H1 (cell line): ENCODE measurements at regions not wholly inside any gene's neighbourhood (a gene's known extent, or its start where the extent isn't known, plus 50 kb on each side); places are given as distances from the start of the nearest gene placed in this dataset.

ENCODE experiments used
- RAD21 ChIP-seq, 2 experiments: IDR thresholded peaks in 1 of 2; conservative IDR thresholded peaks in 1 of 2; 2 replicates each; pipeline ENCODE4 v1.6.1; 2011; ENCODE audit warnings: low read depth in 2 of 2, low read length in 2 of 2, improper control_type of control experiment in 1 of 2, inconsistent platforms in 1 of 2, mild to moderate bottlenecking in 1 of 2, moderate library complexity in 1 of 2
- SP4 ChIP-seq: IDR thresholded peaks from 2 replicates; pipeline ENCODE4 v1.6.1; 2012; ENCODE audit warnings: low read length, inconsistent platforms

DNA sequence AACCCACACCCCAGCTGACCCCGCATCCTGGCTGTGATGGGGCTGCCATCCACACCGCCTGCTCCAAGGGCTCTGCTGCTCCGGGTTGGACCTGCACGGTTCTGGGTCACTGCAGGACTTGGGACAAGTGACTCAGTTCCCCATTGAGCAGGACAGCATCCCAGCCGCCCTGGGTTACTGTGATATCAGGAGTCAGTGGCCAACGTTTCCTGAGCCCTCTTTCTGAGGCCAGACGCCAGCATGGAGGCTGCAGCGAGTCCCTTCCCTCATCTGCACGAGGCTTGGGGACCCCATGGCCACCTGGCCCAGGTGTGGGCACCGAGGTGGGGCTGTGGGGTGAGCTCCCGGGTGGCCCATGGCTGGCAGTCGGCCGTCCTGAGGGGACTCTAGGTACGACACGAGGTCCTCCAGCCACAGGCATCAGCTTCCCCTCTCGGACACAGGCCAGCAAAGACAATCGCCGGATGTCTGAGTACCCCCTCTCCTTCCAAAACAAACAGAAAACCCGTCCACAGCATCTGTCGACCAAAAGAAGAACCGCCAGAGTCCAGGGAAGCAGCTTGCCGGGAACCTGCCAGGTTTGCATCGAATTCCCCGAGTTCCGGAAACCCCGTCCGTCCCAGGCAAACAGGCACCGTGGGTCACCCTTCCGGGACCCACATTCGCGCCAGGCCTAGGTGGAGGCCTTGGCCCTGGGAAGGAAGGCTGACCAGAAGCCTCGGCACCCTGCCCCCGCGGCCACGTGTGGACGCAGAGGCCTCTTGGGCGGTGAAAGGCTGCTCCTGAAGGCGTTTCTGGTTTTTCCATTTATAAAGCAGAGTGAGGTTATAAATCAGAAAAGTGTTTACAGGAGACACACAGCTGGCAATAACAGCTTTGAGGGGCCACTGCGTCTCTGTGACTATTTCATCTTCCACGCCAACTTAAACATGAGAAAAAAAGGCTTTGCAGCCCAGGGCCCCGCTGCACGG, 136.0 kb downstream of the FAM53A start (continued):
- TF ChIP-seq RAD21 (IDR thresholded peaks at IDR 0.05 in 1 of 2, conservative IDR thresholded peaks at IDR 0.05 in 1 of 2; ENCODE audit: low read depth in 2 of 2, low read length in 2 of 2) (no peak), SP4 (no peak)
